ENCODE measurements at regions not wholly inside any gene's neighbourhood (a gene's known extent, or its start where the extent isn't known, plus 50 kb on each side); places are given as distances from the start of the nearest gene placed in this dataset.

GRCh38 chrX:65203545-65203944 lies 227.3 kb upstream of the ZC4H2 start (continued):
- no peak for TF ChIP-seq ZNF462 (CRISPR knock-in tag; IDR thresholded peaks at IDR 0.05)
- TF ChIP-seq EZH2phosphoT487 (IDR thresholded peaks at IDR 0.05; ENCODE audit: unreplicated experiment) = no peak
- no peak for TF ChIP-seq JUNB (IDR thresholded peaks at IDR 0.05; ENCODE audit: unreplicated experiment)
- no peak for TF ChIP-seq ZNF114 (CRISPR knock-in tag; IDR thresholded peaks at IDR 0.05)
- TF ChIP-seq STAT1 (IDR thresholded peaks at IDR 0.05; ENCODE audit: unreplicated experiment) = no peak
- no peak for TF ChIP-seq CTCF (conservative IDR thresholded peaks at IDR 0.05; ENCODE audit: low read depth in 2 of 2)
- no peak for TF ChIP-seq ETS1 (IDR thresholded peaks at IDR 0.05)
